WTC11 (cell line): ENCODE measurements at regions not wholly inside any gene's neighbourhood (a gene's known extent, or its start where the extent isn't known, plus 50 kb on each side); places are given as distances from the start of the nearest gene placed in this dataset.

Experiments used
- ATAC-seq: fragments of 200-7000 bp; cut with Tn5 transposase; 2 replicates; pipeline ENCODE4 v1.10.0; 2021; ENCODE audit warnings: mild to moderate bottlenecking, moderate library complexity
- CTCF ChIA-PET: fragments of 300-600 bp; sonication (Branson Sonifier 250); formaldehyde crosslinking; loops from one replicate; lab custom pipeline; 2021; ENCODE audit warnings: antibody characterized with exemption; lab: Charles Lee
- POLR2A ChIA-PET: fragments of 350-600 bp; sonication (Branson Sonifier 250); formaldehyde crosslinking; loops from one replicate; lab custom pipeline; 2021; ENCODE audit warnings: antibody characterized with exemption; lab: Charles Lee
- DNase-seq: peaks from one replicate; pipeline ENCODE4 v3.0.0; 2021; ENCODE audit warnings: low spot score
- H3K27ac Mint-ChIP-seq: 2 replicates; pipeline ENCODE4 v1.8.0; 2021; ENCODE audit warnings: mixed read lengths
- H3K27me3 Mint-ChIP-seq: 2 replicates; pipeline ENCODE4 v1.8.0; 2021; ENCODE audit warnings: low read depth, mild to moderate bottlenecking, moderate library complexity, mixed read lengths
- H3K36me3 Mint-ChIP-seq: 2 replicates; pipeline ENCODE4 v1.8.0; 2021; ENCODE audit warnings: mixed read lengths
- H3K4me1 Mint-ChIP-seq: 2 replicates; pipeline ENCODE4 v1.8.0; 2022; ENCODE audit warnings: mixed read lengths
- H3K4me3 Mint-ChIP-seq: 2 replicates; pipeline ENCODE4 v1.8.0; 2021; ENCODE audit warnings: mild to moderate bottlenecking, moderate library complexity, mixed read lengths
- H3K9me3 Mint-ChIP-seq: 2 replicates; pipeline ENCODE4 v1.8.0; 2021; ENCODE audit warnings: mixed read lengths
- CREM ChIP-seq: sonication (generic); formaldehyde crosslinking; IDR thresholded peaks from 2 replicates; pipeline ENCODE4 v1.8.1; 2022; ENCODE audit warnings: mild to moderate bottlenecking, missing genetic modification reagents, moderate library complexity
- EMX1 ChIP-seq: fragments of 250-450 bp; sonication (Bioruptor Pico); IDR thresholded peaks from 2 replicates; pipeline ENCODE4 v1.8.0; 2021; ENCODE audit warnings: mild to moderate bottlenecking
- IRF2 ChIP-seq: sonication (generic); formaldehyde crosslinking; IDR thresholded peaks from 2 replicates; pipeline ENCODE4 v1.8.0; 2022; ENCODE audit warnings: low read depth, missing genetic modification reagents, borderline replicate concordance
- KAT7 ChIP-seq: sonication (generic); formaldehyde crosslinking; IDR thresholded peaks from 2 replicates; pipeline ENCODE4 v1.8.1; 2023; ENCODE audit warnings: missing genetic modification reagents, mild to moderate bottlenecking, borderline replicate concordance
- MXD4 ChIP-seq: fragments of 250-450 bp; sonication (Bioruptor Pico); IDR thresholded peaks from 2 replicates; pipeline ENCODE4 v1.8.0; 2021; ENCODE audit warnings: mild to moderate bottlenecking, moderate library complexity, borderline replicate concordance
- MYBL2 ChIP-seq: sonication (generic); formaldehyde crosslinking; IDR thresholded peaks from 2 replicates; pipeline ENCODE4 v1.8.1; 2023; ENCODE audit warnings: mild to moderate bottlenecking, moderate library complexity, missing genetic modification reagents
- NFYB ChIP-seq: sonication (generic); formaldehyde crosslinking; conservative IDR thresholded peaks from 2 replicates; pipeline ENCODE4 v1.8.0; 2022; ENCODE audit warnings: low read depth, missing genetic modification reagents
- RORB ChIP-seq: fragments of 250-450 bp; sonication (Bioruptor Pico); IDR thresholded peaks from 2 replicates; pipeline ENCODE4 v1.9.0; 2021; ENCODE audit warnings: mild to moderate bottlenecking
- STAT6 ChIP-seq: sonication (generic); formaldehyde crosslinking; conservative IDR thresholded peaks from 2 replicates; pipeline ENCODE4 v1.8.1; 2023; ENCODE audit warnings: mild to moderate bottlenecking, low read depth, missing genetic modification reagents, moderate library complexity
- ZNF232 ChIP-seq: sonication (generic); formaldehyde crosslinking; IDR thresholded peaks from 2 replicates; pipeline ENCODE4 v1.8.0; 2022; ENCODE audit warnings: mild to moderate bottlenecking, missing genetic modification reagents
- ZNF425 ChIP-seq: fragments of 250-450 bp; sonication (Bioruptor Pico); conservative IDR thresholded peaks from 2 replicates; pipeline ENCODE4 v1.9.0; 2021; ENCODE audit warnings: mild to moderate bottlenecking
- TF ChIP-seq, protein P1 (sequence below): fragments of 250-450 bp; sonication (Bioruptor Pico); IDR thresholded peaks from 2 replicates; pipeline ENCODE4 v1.9.0; 2021; ENCODE audit warnings: mild to moderate bottlenecking
- TF ChIP-seq, protein P2 (sequence below): sonication (generic); formaldehyde crosslinking; IDR thresholded peaks from 2 replicates; pipeline ENCODE4 v1.8.0; 2022; ENCODE audit warnings: missing genetic modification reagents
- TF ChIP-seq, protein P3 (sequence below): sonication (generic); formaldehyde crosslinking; IDR thresholded peaks from 2 replicates; pipeline ENCODE4 v1.8.1; 2022; ENCODE audit warnings: low read depth, missing genetic modification reagents, borderline replicate concordance
- TF ChIP-seq, protein P4 (sequence below): fragments of 250-450 bp; sonication (Bioruptor Pico); IDR thresholded peaks from 2 replicates; pipeline ENCODE4 v1.9.0; 2021; ENCODE audit warnings: mild to moderate bottlenecking, borderline replicate concordance
- TF ChIP-seq, protein P5 (sequence below): fragments of 250-450 bp; sonication (Bioruptor Pico); IDR thresholded peaks from 2 replicates; pipeline ENCODE4 v1.8.0; 2021; ENCODE audit warnings: mild to moderate bottlenecking

GRCh38 chr2:238786792-238787490 is 60.9 kb upstream of the TWIST2 start:
- no peak overlapping the region for H3K4me3 Mint-ChIP-seq
- ATAC-seq (no peak), DNase-seq (no peak)
- no peak for TF ChIP-seq MXD4 (CRISPR knock-in tag)
- no peak for TF ChIP-seq MYBL2 (CRISPR knock-in tag)
- H3K27ac Mint-ChIP-seq, result no peak overlapping the region
- ChIA-PET POLR2A (no interaction called here), CTCF (interaction anchor here (1.1 to 1.5 kb wide), 3 partner anchors 33 to 273 kb away, joined by 3 to 5 read pairs (median 4); no protein-coding TSS in a partner anchor)
- H3K27me3 Mint-ChIP-seq, result no peaks in the 10 kb centered on the region
- H3K36me3 Mint-ChIP-seq, result peaks cover 2% of the 10 kb centered on the region; the same call in 1 of the 2 replicates
- H3K9me3 Mint-ChIP-seq, result 0 out of 2 replicates have a peak, but pooled peaks cover 3% of the 10 kb centered on the region
- peaks cover 16% of the 10 kb centered on the region for H3K4me1 Mint-ChIP-seq

- H3K9me3 Mint-ChIP-seq, result 0 out of 2 replicates have a peak, but pooled peaks cover 3% of the 10 kb centered on the region
- H3K27ac Mint-ChIP-seq, result no peak overlapping the region
Measured at GRCh38 chr2:238787501-238787900, 60.4 kb upstream of the TWIST2 start.

More at GRCh38 chr2:238787501-238787900, 60.4 kb upstream of the TWIST2 start:
- POLR2A ChIA-PET, result no interaction called here
- peaks cover 16% of the 10 kb centered on the region for H3K4me1 Mint-ChIP-seq
- H3K36me3 Mint-ChIP-seq, result peaks cover 2% of the 10 kb centered on the region; the same call in 1 of the 2 replicates
- no peak overlapping the region for H3K4me3 Mint-ChIP-seq
- no peak for TF ChIP-seq IRF2 (CRISPR knock-in tag)
- no peak for TF ChIP-seq MXD4 (CRISPR knock-in tag)
- TF ChIP-seq ZNF232 (CRISPR knock-in tag), result no peak
- no peak for TF ChIP-seq KAT7 (CRISPR knock-in tag)
- no peak for TF ChIP-seq EMX1 (CRISPR knock-in tag)
- TF ChIP-seq, protein P1, sequence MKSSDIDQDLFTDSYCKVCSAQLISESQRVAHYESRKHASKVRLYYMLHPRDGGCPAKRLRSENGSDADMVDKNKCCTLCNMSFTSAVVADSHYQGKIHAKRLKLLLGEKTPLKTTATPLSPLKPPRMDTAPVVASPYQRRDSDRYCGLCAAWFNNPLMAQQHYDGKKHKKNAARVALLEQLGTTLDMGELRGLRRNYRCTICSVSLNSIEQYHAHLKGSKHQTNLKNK, result no peak
- TF ChIP-seq, protein P2, sequence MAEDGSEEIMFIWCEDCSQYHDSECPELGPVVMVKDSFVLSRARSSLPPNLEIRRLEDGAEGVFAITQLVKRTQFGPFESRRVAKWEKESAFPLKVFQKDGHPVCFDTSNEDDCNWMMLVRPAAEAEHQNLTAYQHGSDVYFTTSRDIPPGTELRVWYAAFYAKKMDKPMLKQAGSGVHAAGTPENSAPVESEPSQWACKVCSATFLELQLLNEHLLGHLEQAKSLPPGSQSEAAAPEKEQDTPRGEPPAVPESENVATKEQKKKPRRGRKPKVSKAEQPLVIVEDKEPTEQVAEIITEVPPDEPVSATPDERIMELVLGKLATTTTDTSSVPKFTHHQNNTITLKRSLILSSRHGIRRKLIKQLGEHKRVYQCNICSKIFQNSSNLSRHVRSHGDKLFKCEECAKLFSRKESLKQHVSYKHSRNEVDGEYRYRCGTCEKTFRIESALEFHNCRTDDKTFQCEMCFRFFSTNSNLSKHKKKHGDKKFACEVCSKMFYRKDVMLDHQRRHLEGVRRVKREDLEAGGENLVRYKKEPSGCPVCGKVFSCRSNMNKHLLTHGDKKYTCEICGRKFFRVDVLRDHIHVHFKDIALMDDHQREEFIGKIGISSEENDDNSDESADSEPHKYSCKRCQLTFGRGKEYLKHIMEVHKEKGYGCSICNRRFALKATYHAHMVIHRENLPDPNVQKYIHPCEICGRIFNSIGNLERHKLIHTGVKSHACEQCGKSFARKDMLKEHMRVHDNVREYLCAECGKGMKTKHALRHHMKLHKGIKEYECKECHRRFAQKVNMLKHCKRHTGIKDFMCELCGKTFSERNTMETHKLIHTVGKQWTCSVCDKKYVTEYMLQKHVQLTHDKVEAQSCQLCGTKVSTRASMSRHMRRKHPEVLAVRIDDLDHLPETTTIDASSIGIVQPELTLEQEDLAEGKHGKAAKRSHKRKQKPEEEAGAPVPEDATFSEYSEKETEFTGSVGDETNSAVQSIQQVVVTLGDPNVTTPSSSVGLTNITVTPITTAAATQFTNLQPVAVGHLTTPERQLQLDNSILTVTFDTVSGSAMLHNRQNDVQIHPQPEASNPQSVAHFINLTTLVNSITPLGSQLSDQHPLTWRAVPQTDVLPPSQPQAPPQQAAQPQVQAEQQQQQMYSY (CRISPR knock-in tag), result no peak
- TF ChIP-seq ZNF425, result no peak
- TF ChIP-seq, protein P3, sequence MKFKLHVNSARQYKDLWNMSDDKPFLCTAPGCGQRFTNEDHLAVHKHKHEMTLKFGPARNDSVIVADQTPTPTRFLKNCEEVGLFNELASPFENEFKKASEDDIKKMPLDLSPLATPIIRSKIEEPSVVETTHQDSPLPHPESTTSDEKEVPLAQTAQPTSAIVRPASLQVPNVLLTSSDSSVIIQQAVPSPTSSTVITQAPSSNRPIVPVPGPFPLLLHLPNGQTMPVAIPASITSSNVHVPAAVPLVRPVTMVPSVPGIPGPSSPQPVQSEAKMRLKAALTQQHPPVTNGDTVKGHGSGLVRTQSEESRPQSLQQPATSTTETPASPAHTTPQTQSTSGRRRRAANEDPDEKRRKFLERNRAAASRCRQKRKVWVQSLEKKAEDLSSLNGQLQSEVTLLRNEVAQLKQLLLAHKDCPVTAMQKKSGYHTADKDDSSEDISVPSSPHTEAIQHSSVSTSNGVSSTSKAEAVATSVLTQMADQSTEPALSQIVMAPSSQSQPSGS (CRISPR knock-in tag), result no peak
- TF ChIP-seq, protein P4, sequence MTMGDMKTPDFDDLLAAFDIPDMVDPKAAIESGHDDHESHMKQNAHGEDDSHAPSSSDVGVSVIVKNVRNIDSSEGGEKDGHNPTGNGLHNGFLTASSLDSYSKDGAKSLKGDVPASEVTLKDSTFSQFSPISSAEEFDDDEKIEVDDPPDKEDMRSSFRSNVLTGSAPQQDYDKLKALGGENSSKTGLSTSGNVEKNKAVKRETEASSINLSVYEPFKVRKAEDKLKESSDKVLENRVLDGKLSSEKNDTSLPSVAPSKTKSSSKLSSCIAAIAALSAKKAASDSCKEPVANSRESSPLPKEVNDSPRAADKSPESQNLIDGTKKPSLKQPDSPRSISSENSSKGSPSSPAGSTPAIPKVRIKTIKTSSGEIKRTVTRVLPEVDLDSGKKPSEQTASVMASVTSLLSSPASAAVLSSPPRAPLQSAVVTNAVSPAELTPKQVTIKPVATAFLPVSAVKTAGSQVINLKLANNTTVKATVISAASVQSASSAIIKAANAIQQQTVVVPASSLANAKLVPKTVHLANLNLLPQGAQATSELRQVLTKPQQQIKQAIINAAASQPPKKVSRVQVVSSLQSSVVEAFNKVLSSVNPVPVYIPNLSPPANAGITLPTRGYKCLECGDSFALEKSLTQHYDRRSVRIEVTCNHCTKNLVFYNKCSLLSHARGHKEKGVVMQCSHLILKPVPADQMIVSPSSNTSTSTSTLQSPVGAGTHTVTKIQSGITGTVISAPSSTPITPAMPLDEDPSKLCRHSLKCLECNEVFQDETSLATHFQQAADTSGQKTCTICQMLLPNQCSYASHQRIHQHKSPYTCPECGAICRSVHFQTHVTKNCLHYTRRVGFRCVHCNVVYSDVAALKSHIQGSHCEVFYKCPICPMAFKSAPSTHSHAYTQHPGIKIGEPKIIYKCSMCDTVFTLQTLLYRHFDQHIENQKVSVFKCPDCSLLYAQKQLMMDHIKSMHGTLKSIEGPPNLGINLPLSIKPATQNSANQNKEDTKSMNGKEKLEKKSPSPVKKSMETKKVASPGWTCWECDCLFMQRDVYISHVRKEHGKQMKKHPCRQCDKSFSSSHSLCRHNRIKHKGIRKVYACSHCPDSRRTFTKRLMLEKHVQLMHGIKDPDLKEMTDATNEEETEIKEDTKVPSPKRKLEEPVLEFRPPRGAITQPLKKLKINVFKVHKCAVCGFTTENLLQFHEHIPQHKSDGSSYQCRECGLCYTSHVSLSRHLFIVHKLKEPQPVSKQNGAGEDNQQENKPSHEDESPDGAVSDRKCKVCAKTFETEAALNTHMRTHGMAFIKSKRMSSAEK, result no peak
- TF ChIP-seq STAT6 (CRISPR knock-in tag), result no peak
- no peak for TF ChIP-seq CREM (CRISPR knock-in tag)
- no peak for TF ChIP-seq NFYB (CRISPR knock-in tag)
- TF ChIP-seq RORB (CRISPR knock-in tag), result no peak
- TF ChIP-seq, protein P5, sequence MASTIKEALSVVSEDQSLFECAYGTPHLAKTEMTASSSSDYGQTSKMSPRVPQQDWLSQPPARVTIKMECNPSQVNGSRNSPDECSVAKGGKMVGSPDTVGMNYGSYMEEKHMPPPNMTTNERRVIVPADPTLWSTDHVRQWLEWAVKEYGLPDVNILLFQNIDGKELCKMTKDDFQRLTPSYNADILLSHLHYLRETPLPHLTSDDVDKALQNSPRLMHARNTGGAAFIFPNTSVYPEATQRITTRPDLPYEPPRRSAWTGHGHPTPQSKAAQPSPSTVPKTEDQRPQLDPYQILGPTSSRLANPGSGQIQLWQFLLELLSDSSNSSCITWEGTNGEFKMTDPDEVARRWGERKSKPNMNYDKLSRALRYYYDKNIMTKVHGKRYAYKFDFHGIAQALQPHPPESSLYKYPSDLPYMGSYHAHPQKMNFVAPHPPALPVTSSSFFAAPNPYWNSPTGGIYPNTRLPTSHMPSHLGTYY (CRISPR knock-in tag), result no peak
- TF ChIP-seq, all 79 proteins: peak for 0
- DNase-seq, result no peak
- no peaks in the 10 kb centered on the region for H3K27me3 Mint-ChIP-seq
- CTCF ChIA-PET, result interaction anchor here (1.0 to 1.5 kb wide), 3 partner anchors 187 to 420 kb away, joined by 3 to 5 read pairs (median 4); no protein-coding TSS in a partner anchor
- ATAC-seq, result no peak
